HepG2 (cell line): ENCODE measurements at regions not wholly inside any gene's neighbourhood (a gene's known extent, or its start where the extent isn't known, plus 50 kb on each side); places are given as distances from the start of the nearest gene placed in this dataset.

Experiments
- CCAR2 ChIP-seq: fragments of 200-400 bp; formaldehyde crosslinking; optimal IDR thresholded peaks from 2 replicates; pipeline ENCODE3; 2018; ENCODE audit warnings: low read depth, mild to moderate bottlenecking, low read length, moderate library complexity
- CEBPZ ChIP-seq: IDR thresholded peaks from 2 replicates; pipeline ENCODE4 v1.6.1; 2012; ENCODE audit warnings: low read length, improper control_type of control experiment
- CTCF ChIP-seq: sonication (generic); formaldehyde crosslinking; IDR thresholded peaks from 2 replicates; pipeline ENCODE4 v1.5.0; 2020; ENCODE audit warnings: mild to moderate bottlenecking, missing genetic modification reagents, moderate library complexity
- EZH2 ChIP-seq: conservative IDR thresholded peaks from 2 replicates; pipeline ENCODE4 v1.6.1; 2012; ENCODE audit warnings: mild to moderate bottlenecking, low read depth, low read length, moderate library complexity
- FOSL1 ChIP-seq: sonication (generic); formaldehyde crosslinking; IDR thresholded peaks from 2 replicates; pipeline ENCODE4 v1.9.0; 2021; ENCODE audit warnings: missing genetic modification reagents, borderline replicate concordance
- FOXK2 ChIP-seq: fragments of 450-650 bp; IDR thresholded peaks from 2 replicates; pipeline ENCODE4 v1.6.1; 2016
- HHEX ChIP-seq: IDR thresholded peaks from 2 replicates; pipeline ENCODE4 v1.6.1; 2016; ENCODE audit warnings: control low read depth
- RFX5 ChIP-seq: IDR thresholded peaks from 2 replicates; pipeline ENCODE4 v1.6.1; 2011; ENCODE audit warnings: low read depth, low read length, improper control_type of control experiment
- SRF ChIP-seq: IDR thresholded peaks from 2 replicates; pipeline ENCODE4 v1.6.1; 2011; ENCODE audit warnings: mild to moderate bottlenecking, low read depth, low read length, moderate library complexity
- ZKSCAN8 ChIP-seq: IDR thresholded peaks from 2 replicates; pipeline ENCODE4 v1.6.1; 2016; ENCODE audit warnings: borderline replicate concordance, missing genetic modification reagents, missing compliant biosample characterization
- TF ChIP-seq, protein P1 (sequence below): sonication (generic); formaldehyde crosslinking; IDR thresholded peaks from 2 replicates; pipeline ENCODE4 v1.4.0; 2020; ENCODE audit warnings: mild to moderate bottlenecking, missing genetic modification reagents
- TF ChIP-seq, protein P2 (sequence below): sonication (generic); formaldehyde crosslinking; IDR thresholded peaks from 2 replicates; pipeline ENCODE4 v1.4.0; 2020; ENCODE audit warnings: low read depth, missing genetic modification reagents

DNA sequence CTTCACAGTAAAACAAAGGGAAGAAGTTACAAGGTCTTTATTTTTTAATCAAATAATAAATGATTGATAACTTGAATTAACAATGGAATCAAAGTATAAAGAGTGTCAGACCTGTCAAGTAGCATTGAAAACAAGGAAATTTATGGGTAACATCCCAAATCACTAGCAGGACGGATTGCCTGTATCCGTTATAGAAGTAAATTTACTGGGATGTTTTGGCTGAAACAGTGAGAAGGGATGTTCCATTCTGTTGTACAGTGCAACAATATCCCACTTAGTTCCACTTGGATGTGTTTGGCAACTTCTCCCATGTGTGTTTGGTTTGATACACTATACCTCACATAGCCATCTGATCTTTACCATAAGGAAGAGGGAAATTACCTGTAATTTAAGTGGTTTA lies 421.0 kb upstream of the CHD1 start:
- TF ChIP-seq, protein P1, sequence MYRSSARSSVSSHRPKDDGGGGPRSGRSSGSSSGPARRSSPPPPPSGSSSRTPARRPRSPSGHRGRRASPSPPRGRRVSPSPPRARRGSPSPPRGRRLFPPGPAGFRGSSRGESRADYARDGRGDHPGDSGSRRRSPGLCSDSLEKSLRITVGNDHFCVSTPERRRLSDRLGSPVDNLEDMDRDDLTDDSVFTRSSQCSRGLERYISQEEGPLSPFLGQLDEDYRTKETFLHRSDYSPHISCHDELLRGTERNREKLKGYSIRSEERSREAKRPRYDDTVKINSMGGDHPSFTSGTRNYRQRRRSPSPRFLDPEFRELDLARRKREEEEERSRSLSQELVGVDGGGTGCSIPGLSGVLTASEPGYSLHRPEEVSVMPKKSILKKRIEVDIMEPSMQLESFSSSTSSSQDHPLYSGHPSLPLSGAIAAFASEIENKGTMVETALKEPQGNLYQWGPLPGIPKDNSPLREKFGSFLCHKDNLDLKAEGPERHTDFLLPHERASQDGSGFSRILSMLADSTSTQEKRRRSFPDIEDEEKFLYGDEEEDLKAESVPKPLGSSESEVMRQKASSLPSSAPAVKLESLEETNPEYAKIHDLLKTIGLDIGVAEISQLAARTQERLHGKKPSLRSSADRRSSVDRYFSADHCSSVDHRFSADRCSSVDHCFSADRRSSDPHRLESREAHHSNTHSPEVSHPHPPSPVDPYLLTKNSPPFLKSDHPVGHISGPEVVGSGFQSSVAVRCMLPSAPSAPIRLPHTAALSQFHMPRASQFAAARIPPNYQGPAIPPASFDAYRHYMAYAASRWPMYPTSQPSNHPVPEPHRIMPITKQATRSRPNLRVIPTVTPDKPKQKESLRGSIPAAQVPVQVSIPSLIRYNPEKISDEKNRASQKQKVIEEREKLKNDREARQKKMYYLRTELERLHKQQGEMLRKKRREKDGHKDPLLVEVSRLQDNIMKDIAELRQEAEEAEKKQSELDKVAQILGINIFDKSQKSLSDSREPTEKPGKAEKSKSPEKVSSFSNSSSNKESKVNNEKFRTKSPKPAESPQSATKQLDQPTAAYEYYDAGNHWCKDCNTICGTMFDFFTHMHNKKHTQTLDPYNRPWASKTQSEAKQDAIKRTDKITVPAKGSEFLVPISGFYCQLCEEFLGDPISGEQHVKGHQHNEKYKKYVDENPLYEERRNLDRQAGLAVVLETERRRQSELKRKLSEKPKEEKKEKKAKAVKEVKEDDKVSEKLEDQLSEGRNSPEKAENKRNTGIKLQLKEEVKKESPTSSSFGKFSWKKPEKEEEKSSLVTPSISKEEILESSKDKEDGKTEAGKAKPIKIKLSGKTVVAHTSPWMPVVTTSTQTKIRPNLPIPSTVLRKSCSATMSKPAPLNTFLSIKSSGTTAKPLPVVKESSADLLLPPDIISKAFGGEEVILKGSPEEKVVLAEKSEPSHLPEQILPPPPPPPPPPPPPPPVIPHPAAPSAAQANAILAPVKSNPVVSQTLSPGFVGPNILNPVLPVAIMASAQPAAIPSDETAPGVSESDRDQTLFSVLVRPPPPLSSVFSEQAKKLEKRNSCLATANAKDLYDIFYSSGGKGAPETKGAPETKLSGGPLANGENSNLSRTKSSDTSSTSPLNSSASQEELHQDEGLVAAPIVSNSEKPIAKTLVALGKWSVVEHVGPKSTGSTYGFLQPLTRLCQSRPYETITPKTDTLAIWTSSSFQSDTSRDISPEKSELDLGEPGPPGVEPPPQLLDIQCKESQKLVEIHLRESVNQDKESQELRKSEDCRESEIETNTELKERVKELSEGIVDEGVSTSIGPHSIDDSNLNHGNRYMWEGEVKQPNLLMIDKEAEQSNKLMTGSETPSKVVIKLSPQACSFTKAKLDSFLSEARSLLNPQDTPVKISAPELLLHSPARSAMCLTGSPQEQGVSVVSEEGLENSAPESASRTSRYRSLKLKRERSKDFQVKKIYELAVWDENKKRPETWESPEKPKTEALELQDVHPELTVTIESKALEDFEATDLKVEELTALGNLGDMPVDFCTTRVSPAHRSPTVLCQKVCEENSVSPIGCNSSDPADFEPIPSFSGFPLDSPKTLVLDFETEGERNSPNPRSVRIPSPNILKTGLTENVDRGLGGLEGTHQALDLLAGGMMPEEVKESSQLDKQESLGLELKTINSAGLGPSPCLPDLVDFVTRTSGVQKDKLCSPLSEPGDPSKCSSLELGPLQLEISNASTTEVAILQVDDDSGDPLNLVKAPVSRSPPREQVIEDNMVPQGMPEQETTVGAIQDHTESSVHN (CRISPR knock-in tag), result no peak
- no peak for TF ChIP-seq RFX5
- no peak for TF ChIP-seq CEBPZ
- TF ChIP-seq CTCF (CRISPR knock-in tag), result no peak
- no peak for TF ChIP-seq CCAR2
- TF ChIP-seq, protein P2, sequence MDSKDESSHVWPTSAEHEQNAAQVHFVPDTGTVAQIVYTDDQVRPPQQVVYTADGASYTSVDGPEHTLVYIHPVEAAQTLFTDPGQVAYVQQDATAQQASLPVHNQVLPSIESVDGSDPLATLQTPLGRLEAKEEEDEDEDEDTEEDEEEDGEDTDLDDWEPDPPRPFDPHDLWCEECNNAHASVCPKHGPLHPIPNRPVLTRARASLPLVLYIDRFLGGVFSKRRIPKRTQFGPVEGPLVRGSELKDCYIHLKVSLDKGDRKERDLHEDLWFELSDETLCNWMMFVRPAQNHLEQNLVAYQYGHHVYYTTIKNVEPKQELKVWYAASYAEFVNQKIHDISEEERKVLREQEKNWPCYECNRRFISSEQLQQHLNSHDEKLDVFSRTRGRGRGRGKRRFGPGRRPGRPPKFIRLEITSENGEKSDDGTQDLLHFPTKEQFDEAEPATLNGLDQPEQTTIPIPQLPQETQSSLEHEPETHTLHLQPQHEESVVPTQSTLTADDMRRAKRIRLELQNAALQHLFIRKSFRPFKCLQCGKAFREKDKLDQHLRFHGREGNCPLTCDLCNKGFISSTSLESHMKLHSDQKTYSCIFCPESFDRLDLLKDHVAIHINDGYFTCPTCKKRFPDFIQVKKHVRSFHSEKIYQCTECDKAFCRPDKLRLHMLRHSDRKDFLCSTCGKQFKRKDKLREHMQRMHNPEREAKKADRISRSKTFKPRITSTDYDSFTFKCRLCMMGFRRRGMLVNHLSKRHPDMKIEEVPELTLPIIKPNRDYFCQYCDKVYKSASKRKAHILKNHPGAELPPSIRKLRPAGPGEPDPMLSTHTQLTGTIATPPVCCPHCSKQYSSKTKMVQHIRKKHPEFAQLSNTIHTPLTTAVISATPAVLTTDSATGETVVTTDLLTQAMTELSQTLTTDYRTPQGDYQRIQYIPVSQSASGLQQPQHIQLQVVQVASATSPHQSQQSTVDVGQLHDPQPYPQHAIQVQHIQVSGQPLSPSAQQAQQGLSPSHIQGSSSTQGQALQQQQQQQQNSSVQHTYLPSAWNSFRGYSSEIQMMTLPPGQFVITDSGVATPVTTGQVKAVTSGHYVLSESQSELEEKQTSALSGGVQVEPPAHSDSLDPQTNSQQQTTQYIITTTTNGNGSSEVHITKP, result no peak
- no peak for TF ChIP-seq FOSL1 (CRISPR knock-in tag)
- no peak for TF ChIP-seq EZH2
- no peak for TF ChIP-seq HHEX (CRISPR knock-in tag)
- TF ChIP-seq SRF, result no peak
- no peak for TF ChIP-seq ZKSCAN8 (CRISPR knock-in tag)
- TF ChIP-seq FOXK2, result no peak
